HPDE6-E6E7 (cell line): ENCODE measurements at regions not wholly inside any gene's neighbourhood (a gene's known extent, or its start where the extent isn't known, plus 50 kb on each side); places are given as distances from the start of the nearest gene placed in this dataset.
"Not testable (repeated sequence)": the region's sequence is repeated elsewhere in the genome, so short reads cannot be mapped to it uniquely, and the experiment has no call there.

ENCODE experiments used
- DNase-seq: peaks from one replicate; pipeline ENCODE4 v3.0.0; 2011; ENCODE audit warnings: missing footprints; ENCODE audit errors: extremely low spot score

DNA sequence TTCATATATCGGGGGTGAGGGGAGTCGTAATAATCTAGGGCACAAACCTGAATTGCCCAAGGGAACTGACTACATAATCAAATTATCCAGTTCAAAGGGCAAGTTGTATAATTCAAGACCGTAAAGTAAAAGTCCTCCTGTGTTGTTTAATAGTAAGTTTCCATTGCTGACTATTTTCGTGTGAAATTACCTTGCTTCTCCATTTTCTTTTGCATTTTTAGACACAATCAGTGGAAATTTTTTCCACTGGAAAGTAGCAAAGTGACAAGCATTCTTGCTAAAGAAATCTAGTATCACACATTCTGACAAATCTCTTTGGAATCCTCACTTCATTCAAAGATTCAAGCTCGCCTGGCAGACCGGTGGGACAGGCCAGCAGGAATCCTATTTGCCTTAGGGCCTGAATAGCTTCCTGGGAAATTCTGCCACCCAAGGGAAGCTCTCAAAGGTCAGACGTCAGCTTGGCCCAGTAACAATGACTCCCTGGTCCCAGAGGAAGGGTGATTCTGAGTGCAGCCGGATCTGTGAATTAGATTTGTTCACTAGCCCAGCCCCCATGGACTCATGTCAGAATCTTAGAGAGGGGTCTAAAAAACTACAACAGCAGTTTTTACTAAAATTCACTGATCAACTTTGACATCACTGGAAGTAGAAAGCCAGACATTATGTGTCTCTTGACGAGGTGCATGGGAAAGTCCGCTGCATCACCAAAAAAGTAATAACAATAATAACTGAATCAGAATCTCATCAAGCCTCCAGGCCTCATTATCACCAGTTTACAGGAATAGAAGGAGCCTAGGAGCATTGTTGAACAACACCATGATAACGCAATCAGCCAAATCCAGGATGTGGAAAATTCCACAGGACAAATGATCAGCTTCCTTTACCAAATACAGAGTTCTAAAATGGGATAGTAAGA, 161.0 kb downstream of the SKIDA1 start:
- peak; percentile 19 for DNase-seq

DNA sequence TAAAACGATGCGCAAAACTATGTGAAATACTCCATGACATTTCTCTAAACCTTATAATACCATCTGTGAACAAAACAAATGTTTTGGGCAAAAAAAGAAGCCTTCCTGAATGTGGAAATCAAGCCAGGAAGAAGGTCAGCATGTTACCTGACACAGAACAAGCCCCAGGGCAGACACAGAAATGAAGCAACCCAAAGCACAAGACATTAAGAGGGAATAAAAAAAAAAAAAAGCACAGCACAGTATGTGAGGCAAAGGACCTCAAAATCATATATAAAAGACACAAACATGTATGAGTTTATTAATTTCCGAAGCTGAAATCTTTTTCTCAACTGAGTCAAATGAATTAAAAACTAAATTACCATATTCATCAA, 161.8 kb downstream of the SKIDA1 start:
- DNase-seq: no peak

DNA sequence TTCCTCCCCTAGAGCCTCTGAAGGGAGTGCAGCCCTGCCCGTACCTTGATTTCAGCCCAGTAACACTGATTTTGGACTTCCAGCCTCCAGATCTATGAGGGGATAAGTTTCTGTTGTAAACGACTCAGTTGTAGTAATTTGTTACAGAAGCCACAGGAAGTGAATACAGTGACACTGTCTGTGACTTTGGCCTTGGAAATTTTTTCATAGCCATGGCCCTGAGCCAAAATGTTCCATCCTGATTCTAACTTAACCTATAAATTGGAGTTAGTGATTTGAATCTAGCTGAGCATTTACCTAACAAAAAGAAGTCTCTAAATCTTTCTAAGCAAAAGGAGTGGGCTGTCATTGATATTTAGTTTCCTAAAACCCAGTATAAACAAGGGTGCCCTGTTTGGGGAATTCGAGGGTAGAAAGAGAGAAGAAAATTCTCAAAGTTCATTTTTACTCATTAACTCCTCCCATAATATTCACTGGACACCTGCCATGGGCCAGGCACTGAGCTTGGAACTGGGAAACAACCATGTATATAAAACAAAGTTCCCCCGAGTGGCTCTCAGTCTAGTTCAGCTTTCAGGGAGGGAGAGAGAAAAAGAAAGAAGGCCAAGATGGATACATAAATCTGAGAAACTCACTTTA, 162.3 kb downstream of the SKIDA1 start:
- no peak for DNase-seq

DNA sequence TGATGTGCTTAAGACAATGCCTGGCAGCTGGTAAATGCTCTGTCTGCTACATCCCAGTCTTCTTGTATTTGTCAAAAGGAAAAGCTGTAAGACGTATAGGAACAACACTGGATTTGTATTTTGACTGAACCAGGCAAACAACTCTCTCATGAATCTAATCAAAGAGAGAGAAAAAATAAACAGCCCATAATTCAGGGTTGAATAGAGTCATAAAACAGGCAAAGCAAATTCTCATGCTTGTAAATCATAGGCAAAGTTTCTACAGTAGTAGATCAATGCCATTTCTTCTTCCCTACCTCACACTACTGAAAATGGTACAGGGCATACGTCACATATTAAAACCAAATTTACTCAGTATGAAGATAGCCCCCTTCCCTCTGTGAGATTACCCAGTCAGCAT, 166.3 kb downstream of the SKIDA1 start:
- DNase-seq: no peak

DNA sequence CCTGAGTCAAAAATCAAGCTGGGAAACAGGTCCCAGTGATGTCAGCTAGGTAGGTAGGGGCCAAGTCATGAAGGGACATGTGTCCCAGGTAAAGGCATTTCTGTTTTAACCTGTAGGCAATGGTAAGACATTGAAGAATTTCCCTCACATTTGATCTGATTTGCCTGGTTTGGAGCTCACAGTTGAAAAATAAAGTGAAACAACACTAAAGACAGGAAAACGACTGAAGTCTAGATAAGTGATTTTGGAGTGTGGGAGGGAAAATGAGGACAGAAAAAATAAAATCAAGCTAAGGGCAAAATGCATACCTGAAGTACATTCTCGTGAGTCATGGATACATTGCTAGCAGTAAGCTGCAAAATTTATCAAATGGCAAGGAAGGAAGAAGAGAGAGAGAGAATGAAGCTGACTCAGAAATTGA, 169.9 kb downstream of the SKIDA1 start:
- DNase-seq: no peak

DNA sequence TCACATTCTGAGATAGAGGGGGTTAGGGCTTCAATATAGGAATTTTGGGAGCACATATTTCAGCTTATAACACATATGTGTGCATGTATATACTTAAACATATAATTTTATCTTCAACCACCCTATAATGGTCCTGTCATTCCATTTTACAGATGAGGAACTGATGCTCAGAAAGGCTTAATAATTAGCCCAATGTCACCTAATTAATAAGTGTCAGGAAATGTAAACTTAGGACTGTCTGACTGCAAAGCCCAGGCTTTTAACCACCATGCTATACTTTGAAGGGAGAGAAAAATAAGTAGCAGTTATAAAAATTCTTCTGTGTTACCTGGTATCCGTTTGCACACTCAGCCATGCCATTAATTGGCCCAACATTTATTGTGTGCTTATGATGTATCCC, 172.6 kb downstream of the SKIDA1 start:
- DNase-seq: no peak

DNA sequence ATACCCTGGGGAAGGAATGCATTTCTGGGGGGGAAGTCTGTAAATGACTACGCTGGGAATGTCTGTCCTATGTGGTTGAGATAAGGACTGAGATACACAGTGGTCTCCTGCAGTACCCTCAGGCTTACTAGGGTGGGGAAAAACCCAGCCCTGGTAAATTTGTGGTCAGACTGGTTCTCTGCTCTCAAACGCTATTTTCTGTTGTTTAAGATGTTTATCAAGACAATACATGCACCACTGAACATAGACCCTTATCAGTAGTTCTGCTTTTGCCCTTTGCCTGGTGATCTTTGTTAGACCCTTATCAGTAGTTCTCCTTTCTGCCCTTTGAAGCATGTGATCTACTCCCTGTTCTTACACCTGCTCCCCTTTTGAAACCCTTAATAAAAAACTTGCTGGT, 173.9 kb downstream of the SKIDA1 start:
- DNase-seq: not testable (repeated sequence)

DNA sequence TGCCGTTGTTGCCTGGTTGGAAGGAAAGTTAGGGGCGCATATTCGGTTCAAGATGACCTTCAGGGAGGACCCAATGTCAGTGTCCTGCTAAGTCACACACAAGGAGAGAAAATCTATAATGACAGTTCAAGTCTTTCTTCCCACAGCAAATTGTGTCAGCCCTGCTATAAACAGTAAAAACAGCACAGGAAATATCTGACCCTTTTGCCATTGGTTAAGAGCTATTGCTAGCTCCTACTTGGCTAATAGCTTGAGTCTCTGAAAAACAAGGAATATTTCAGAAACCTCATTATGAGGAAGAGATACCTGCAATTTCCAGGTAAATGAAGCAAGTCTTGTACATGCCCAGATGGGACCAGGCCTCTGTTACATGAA, 175.6 kb downstream of the SKIDA1 start:
- no peak for DNase-seq

DNA sequence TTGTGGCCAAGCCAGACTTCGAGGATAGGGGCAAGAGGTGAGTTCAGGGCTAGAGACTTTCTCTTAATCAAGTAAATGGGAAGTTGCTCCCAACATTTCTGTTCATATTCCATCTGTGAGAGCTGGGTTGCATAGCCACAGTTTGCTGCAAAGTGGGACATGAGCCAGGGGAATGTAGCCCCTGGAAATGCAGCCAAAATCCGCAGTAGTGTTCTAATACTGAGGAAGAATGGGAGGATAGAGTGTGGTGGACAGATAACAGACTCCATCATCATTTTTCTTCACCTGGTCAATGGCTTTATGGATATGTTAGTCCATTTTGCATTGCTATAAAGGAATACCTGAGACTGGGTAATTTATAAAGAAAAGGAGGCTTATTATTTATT, 177.7 kb downstream of the SKIDA1 start:
- DNase-seq: no peak

DNA sequence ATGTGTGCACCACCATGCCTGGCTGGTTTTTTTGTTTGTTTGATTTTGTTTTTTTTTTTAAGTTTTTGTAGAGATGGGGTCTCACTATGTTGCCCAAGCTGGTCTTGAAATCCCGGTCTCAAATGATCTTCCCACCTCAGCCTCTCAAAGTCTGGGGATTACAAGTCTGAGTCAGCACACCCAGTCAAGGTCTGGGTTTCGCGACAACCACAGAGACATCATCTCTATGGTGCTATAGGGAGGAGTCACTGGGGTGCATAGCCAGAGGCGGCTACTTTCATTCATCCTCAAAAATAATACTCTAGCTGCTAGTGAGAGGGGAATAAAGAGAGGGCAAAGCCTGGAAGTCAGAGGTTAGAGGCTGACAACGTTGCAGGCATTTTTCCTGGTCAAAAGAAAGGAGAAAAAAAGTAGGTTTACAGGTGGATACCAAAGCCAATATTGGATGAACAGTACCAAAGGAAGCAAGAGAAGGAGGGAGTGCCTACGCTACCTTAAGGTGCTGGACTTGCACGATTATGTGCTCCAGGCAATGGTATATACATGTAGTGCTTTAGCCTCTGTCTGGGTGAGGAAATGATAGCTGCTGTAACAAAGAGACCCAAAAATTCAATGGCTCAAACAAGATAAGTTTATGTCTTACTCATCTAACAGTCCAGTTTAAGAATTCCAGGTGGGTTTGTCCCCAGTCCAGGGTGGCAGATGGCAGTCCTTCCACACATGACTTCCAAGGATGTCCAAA, 178.3 kb downstream of the SKIDA1 start:
- no peak for DNase-seq

DNA sequence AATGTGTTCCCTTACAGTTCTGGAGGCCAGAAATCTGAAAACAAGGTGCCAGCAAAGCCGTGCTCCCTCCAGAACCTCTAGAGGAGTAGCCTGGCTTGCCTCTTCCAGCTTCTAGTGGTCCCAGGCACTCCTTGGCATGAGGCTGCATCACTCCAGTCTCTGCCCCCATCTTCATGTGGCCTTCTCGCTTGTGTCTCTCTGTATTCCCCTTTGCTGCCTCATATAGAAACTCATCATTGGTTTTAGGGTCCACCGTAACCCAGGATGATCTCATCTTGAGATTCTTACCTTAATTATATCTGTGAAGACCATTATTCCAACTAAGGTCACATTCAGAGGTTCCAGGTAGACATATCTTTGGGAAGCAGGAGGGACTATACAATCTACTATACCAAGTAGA, 182.4 kb downstream of the SKIDA1 start:
- DNase-seq: no peak

DNA sequence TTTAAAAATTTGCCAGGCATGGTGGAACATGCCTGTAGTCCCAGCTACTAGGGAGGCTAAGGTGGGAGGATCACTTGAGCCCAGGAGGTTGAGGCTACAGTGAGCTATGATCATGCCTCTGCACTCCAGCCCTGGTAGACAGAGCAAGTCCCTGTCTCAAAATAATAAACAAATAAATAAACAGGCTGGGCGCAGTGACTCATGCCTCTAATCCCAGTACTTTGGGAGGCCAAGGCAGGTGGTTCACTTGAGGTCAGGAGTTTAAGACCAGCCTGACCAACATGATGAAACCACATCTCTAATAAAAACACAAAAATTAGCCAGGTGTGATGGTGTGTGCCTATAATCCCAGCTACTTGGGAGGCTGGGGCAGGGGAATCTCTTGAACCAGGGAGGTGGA, 183.0 kb downstream of the SKIDA1 start:
- not testable (repeated sequence) for DNase-seq

DNA sequence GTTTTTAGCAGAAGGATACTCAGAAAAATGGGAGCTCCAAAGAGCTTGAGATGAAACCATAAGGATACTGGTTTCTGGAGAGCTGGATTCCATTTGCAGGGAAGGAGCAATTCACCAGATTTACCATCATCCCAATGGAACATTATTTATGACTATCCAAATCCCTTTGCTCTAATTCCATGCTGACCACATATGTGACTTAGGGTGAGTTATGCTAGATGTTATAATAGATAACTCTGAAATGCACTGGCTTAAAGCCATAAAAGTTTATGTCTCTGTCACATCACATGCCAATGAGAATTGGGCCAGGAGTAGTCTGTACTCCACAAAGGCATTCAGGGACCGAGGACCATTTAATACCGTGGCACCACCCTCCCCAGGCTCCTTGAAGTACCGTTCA, 185.2 kb downstream of the SKIDA1 start:
- DNase-seq: no peak

DNA sequence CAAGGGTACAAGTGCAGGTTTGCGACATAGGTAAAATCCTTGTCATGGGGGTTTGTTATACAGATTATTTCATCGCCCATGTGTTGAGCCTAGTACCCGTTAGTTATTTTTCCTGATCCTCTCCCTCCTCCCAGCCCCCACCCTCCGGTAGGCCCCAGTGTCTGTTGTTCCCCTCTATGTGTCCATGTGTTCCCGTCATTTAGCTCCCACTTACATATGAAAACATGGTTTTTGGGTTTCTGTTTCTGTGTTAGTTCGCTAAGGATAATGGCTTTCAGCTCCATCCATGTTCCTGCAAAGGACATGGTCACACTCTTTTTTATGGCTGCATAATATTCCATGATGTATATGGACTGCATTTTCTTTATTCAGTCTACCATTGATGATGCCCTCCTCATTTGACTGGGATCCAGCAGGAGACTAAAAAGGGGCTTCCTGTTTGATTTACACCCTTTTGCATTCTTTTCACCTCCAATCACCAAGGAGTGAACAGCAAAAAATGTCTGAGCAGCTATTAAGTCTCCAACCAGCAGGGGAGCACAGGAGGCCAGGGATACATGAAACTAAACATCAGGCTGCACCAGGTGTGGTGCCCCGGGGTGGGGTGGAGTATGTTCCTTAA, 188.2 kb downstream of the SKIDA1 start:
- no peak for DNase-seq

DNA sequence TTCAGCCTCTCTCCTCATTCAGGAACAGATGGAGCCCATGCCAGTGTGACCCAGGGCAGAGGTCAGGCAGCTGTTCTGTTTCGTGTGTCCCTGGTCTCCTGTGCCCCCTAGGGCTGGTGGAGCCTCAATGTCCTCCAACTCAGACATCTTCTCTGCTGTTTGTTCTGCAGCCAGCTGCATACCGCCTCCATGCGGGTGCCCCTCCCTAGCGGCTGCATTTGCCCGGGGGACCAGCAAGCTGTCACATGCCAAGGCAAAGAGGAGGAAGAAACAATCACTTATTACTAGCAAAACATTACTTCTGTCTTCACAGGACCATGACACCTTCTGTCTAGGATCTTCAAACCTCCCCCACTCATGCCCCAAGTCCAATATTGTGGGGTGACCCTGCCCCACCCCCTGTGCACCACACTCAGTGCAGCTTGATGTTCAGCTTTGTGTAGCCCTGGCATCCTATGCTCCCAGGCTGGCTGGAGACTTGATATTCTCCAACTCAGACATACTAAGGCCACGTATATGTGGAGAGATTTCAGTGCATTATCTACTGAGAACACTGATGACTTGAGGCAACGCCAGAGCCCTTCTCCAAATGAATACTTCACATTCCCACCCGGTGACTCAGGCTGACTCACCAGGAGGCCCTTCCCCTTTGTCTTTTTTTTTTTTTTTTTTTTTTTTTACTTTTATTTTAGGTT, 188.9 kb downstream of the SKIDA1 start:
- DNase-seq: peak; percentile 50

DNA sequence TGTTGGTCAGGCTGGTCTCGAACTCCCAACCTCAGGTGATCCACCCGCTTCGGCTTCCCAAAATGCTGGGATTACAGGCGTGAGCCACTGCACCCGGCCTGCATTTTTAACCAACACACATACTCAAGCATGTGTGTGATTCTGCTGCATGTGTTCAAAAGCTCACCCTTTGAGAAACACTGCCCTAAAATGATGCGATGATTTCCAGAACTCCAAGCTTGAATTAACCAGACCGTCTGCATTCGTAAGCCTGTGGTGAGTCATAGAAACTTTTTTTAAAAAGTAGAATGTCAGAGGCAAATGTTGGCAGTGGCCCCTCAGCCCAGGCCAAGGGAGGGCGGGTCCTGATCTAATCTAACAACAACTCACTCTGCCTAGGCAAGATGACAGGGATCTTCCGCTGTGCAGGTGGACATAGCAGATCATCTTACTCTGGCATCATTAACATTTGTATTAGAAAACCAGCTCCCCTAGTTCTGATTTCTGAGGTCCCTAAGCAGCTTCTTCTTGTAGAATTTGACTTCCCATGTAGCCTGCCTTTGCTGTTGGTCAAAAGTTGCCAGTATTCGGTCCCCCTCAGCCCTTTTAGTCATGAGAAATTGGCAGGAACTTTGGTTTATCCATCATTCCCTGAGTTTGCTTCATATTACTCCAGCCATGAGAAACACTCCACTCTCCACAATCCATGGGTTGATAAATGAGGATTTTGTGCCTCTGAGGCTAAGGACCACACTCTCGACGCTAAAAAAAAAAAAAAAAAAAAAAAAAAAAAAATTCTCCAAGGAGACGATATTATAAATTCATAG, 190.4 kb downstream of the SKIDA1 start:
- no peak for DNase-seq

DNA sequence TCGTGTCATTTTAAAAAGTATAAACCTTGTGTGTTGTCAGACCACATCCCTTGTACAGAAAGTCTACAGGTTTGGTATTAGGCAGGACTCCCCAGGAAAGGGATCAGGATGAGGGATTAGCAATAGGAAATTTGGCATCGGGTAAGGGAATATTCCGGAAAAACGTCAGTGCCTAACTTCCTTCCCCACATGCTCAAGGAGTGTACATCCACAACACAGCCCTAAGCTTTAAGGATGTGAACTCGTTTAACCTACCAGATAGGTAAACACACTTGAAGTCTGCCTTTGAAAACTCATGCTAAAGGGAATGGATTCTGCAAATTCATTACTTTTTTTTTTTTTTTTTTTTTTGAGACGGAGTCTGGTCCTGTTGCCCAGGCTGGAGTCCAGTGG, 194.9 kb downstream of the SKIDA1 start:
- DNase-seq: no peak

DNA sequence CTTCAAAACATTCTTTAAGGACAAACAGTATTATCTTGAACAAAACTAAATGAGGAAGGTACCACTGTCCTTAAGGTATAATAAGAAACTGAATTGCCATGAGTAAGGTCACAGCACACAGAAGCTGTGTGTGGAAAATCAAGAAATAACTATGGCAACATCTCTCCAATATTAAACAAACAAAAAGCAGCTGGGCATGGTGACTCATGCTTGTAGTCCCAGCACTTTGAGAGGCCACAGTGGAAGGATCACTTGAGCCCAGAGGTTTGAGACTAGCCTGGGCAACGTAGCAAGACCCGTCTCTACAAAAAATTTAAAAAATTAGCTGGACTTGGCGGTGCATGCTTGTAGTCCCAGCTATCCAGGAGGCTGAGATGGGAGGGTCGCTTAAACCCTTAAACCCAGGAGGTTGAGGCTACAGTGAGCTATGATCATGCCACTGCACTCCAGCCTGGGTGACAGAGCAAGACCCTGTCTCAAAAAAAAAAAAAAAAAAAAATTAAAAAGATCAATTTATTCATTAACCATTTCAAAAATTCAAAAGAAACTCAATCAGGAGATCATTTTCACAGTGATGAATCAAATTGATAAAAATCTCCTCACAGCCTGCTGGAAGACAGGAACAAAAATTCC, 195.4 kb downstream of the SKIDA1 start:
- no peak for DNase-seq

DNA sequence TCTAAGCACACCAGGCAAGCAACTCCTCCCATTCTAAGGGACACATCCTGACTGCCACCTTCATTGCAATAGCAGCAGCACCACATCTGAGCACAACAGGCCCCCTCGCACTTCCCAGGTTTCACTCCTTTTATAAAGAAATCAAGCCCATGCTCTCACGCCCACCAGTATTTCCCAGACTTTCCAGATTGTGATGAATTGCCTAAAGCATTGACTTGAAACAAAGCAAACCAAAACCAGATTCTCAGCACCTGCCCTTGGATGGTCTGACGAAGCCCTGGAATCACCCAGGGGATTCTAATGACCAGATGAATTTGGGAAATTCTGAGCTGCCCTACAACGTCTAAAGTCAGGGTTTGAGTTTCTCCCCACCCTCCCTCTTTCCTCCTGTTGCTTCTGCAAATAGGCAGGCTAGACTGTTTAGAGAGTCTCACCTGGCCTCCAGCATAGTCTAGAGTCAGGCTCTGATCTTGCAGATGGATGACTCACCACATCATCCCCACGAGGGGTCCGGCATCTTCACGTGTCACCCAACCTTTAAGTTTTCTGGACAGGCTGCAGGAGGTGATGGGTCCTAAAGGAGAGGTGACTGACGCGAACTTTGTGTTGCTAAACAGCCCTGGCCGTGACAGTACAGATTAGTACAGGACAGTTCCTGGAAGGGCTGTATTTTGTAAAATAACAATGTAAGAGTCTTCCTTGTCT, 198.0 kb downstream of the SKIDA1 start:
- no peak for DNase-seq
